HG03571 (cell line): ENCODE measurements at regions not wholly inside any gene's neighbourhood (a gene's known extent, or its start where the extent isn't known, plus 50 kb on each side); places are given as distances from the start of the nearest gene placed in this dataset.

ENCODE experiments used
- ATAC-seq: cut with Tn5 transposase; IDR thresholded peaks from one replicate; pipeline ENCODE4 v1.9.1; 2021; ENCODE audit not compliant: unreplicated experiment

- ATAC-seq, result no peak
Observed at GRCh38 chrX:13151828-13152517, 107.6 kb upstream of the FAM9C start.

- ATAC-seq, result no peak
Observed at GRCh38 chrX:13149702-13150350, 105.4 kb upstream of the FAM9C start.

GRCh38 chrX:13147733-13148132 lies 103.3 kb upstream of the FAM9C start:
- ATAC-seq, result no peak

- no peak for ATAC-seq
Observed at GRCh38 chrX:13147147-13147546, 102.7 kb upstream of the FAM9C start.

GRCh38 chrX:13144927-13145655 lies 100.7 kb upstream of the FAM9C start:
- ATAC-seq, result no peak

GRCh38 chrX:13142891-13143290 lies 98.5 kb upstream of the FAM9C start:
- no peak for ATAC-seq

GRCh38 chrX:13140007-13140406 lies 95.6 kb upstream of the FAM9C start:
- ATAC-seq, result no peak

GRCh38 chrX:13131396-13132137 lies 87.1 kb upstream of the FAM9C start:
- no peak for ATAC-seq

- ATAC-seq, result no peak
Observed at GRCh38 chrX:13130816-13131215, 86.4 kb upstream of the FAM9C start.

- ATAC-seq, result no peak
Observed at GRCh38 chrX:13128104-13128503, 83.7 kb upstream of the FAM9C start.

- ATAC-seq, result no peak
Observed at GRCh38 chrX:13126775-13127174, 82.4 kb upstream of the FAM9C start.

- ATAC-seq, result no peak
Observed at GRCh38 chrX:13125188-13125587, 80.8 kb upstream of the FAM9C start.

- no peak for ATAC-seq
Observed at GRCh38 chrX:13123857-13124345, 79.5 kb upstream of the FAM9C start.

GRCh38 chrX:13123247-13123856 lies 78.9 kb upstream of the FAM9C start:
- ATAC-seq, result no peak

- ATAC-seq, result no peak
Observed at GRCh38 chrX:13121020-13121555, 76.7 kb upstream of the FAM9C start.

GRCh38 chrX:13120017-13120416 lies 75.6 kb upstream of the FAM9C start:
- no peak for ATAC-seq

- no peak for ATAC-seq
Observed at GRCh38 chrX:13119386-13119785, 75.0 kb upstream of the FAM9C start.

- ATAC-seq, result no peak
Observed at GRCh38 chrX:13115146-13115855, 70.9 kb upstream of the FAM9C start.

- no peak for ATAC-seq
Observed at GRCh38 chrX:13112499-13112898, 68.1 kb upstream of the FAM9C start.
